Kidney tubule cell (primary cell): ENCODE measurements at regions not wholly inside any gene's neighbourhood (a gene's known extent, or its start where the extent isn't known, plus 50 kb on each side); places are given as distances from the start of the nearest gene placed in this dataset.
A peak's percentile ranks its signal among the peaks of the same experiment; 100 is the strongest.

ENCODE experiments used
- DNase-seq: peaks from one replicate; pipeline ENCODE4 v3.0.0-alpha.2; 2018; ENCODE audit warnings: low spot score

- peak; percentile 29 for DNase-seq
These were observed 113.0 kb downstream of the DTHD1 start for GRCh38 chr4:36394352-36394903.

DNA sequence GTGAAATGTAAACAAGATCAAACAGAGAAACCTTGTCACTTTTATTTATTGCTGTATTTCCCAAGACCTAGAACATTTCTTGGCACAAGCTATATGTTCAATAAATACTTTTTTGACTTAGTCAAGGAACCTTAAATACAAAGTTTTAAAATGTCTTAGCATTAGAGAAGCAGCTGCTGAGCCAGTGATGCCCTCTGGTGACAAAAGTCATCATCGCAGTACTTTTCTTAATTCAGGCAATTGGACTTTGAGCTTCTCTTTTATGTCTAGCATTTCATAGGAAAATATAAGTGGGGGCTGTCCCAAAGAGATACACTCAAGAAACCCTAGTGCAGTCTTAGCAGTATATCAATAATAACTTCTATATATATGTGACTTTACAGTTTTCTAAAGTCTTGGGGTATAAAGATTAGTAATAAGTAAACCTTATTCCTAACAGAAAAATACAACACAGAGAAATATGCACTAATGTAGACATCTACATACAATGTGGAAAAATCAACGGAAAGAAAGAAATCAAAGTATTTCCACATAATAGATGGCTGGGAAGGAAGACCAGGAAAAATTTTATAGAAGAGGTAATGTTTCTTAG lies 118.4 kb downstream of the DTHD1 start:
- peak; percentile 28 for DNase-seq

DNA sequence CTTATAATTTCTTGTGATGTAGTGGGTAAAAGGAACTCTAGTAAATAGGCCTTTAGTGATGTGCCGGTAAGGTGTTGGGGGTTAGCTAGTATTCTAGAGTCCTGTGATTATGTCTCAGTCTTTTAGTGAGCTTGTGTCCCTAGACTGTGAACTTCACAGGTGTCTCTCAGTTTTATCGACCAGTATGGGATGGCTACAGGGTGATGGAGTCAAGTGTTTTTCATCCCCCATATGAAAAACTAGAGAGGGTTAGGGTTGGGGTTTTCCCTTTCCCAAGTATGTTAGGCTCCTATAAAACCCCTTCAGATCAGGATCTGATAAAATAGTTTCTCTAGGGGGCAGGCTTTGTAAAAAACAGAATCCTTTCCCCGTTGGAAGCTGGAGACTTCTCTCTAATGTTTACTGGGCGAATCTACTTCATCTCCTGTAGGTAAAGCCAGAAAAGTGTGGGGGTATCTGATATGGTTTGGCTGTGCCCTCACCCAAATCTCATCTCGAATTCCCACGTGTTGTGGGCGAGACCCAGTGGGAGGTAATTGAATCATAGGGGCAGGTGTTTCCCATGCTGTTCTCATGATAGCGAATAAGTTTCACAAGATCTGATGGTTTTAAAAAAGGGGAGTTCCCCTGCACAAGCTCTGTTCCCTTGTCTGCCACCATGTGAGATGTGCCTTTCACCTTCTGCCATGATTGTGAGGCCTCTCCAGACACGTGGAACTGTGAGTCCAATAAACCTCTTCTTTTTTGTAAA lies 120.8 kb downstream of the DTHD1 start:
- DNase-seq = no peak

DNA sequence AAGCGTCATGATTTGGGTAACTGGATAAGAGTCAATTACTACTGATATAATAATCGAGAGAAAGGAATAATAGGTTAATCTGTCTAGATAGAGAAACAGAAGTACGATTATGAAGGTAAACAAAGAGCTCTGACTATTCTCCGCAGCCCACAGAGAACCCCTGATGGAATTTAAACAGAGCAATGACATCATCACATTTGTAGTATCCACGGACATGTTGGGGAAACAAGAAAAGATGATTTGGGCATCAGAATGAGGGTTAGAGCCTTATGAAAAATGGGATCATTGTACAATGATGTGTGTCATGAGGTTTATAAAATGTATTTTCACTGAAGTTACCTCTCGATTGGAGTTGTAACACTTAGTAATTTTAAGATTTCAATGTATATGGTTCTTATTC lies 129.9 kb downstream of the DTHD1 start:
- DNase-seq = no peak

- DNase-seq = peak; percentile 15
These were observed 132.8 kb downstream of the DTHD1 start for GRCh38 chr4:36414248-36414647.

DNA sequence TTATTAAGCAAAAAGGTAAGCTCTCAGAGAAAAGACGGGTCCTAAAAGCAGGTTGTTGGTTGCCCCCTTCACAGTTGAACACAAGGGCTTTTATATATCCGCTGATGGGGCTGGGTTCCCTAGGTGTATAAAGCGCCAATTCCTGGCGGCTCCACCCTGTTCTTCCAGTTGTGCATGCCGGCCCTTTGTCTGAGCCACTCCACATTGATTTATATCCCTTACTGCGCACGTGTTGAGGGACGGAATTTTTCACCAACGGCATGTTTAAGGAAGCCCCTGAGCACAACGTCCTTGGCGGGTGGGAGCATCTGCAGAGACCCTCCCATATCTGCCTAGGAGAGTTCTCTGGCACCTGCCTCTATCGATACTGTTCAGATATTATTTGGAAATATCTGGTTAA lies 135.7 kb downstream of the DTHD1 start:
- no peak for DNase-seq

DNA sequence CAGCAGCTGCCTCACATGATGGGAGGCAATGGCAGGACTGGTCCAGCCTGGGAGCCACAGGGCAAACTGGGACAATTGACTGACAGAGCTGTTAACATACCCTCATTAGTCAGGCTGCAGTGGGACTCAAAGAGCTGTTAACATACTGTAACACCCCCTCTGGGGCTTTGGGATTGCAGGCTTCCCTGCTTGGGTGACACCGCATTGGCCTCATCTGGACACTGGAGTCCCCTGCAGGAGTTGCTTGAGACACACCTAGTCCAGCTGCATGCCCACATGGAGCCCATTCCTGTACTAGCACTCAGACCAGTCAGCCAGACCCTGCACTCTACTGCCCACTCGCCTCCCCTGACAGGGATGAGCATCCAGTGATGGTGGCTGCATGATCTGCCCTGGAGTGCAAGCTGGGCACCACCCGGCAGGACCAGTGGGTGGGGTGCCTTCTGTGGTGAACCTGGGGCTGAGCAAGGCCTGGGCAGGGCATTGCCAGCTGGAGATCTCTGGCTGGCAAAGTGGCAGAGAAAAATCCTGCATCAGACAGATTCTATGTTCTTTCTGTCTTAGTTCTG lies 138.8 kb downstream of the DTHD1 start:
- DNase-seq = no peak

- no peak for DNase-seq
These were observed 141.2 kb downstream of the DTHD1 start for GRCh38 chr4:36422607-36423006.

DNA sequence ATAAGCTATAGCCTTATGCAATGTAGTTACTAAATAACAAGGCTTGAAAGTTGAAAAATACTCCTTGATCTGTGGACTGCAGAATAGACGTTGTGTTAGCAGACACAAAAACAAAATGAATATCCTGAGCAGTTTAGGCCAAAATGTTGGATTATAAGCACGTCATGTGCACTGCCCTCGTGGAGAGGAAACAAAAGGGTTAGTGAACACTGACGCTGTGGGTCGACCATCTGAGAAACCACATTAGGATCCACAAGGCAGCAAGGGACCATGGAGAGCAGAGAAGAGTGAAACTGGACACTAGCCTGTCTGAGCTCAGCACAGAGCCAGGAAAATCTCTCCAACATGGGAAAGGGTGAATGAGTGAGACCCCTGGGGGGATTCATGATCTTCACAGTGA lies 145.3 kb downstream of the DTHD1 start:
- no peak for DNase-seq

DNA sequence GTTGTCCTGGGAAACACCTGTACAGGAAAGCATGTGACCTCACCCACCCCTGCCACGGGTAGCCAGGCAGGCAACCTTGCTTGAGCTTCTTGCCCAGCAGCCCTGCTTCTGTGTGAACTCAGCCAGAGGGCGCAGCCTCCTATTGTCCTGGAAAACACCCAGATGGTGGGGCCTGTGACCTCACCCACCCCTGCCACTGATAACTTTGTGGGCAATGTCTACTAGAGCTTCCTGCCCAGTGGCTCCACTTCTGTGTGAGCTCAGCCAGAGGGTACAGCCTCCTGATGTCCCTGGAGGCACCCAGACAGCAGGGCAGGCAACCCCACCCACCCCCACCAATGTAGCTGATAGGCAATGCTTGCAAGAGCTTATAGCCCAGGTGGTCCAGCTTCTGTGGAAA lies 146.3 kb downstream of the DTHD1 start:
- no peak for DNase-seq

GRCh38 chr4:36432586-36432985 lies 151.2 kb downstream of the DTHD1 start:
- DNase-seq = no peak

GRCh38 chr4:36439556-36439955 lies 158.1 kb downstream of the DTHD1 start:
- no peak for DNase-seq

GRCh38 chr4:36445480-36445879 lies 164.1 kb downstream of the DTHD1 start:
- no peak for DNase-seq

DNA sequence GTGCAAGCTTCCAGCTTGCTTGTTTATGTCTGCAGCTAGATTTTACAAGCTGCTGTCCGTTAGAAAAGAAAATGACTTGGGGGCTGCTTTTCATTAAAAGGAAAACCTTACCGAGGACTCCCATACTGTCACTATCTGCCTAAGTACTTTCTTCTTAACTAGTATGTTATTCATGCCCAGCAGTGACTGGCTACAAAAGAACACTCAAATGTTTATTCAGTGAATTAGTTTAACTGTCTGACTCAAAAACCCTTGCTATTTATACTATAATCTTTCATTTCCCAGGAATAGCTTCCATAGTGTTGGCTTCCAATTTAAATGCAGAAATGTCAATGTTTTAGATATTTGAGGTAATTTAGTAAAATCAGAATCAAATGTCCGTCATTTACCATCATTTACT lies 164.9 kb downstream of the DTHD1 start:
- no peak for DNase-seq

- no peak for DNase-seq
These were observed 179.9 kb downstream of the DTHD1 start for GRCh38 chr4:36461344-36461743.

- no peak for DNase-seq
These were observed 186.3 kb downstream of the DTHD1 start for GRCh38 chr4:36467670-36468069.

DNA sequence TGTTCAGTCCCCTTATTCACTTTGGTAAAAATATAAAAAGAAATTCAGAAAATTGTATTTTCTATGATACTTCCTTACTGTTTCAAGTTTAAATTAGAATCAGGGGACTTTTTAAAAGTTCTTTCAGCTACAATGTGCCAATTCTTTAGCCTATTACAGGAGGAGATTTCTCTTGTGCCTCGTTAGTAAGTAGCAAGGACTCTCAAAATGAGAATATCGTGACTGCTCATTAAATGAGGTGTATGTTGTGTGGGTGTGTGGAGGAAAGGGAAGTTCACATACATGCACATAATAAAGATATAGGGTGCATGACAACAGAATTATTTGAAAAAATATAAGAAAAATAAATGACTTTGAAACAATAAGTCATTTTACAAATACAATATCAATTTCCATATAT lies 190.5 kb downstream of the DTHD1 start:
- no peak for DNase-seq

GRCh38 chr4:36476135-36476534 lies 194.7 kb downstream of the DTHD1 start:
- DNase-seq = no peak

- DNase-seq = no peak
These were observed 196.4 kb downstream of the DTHD1 start for GRCh38 chr4:36477861-36478260.

DNA sequence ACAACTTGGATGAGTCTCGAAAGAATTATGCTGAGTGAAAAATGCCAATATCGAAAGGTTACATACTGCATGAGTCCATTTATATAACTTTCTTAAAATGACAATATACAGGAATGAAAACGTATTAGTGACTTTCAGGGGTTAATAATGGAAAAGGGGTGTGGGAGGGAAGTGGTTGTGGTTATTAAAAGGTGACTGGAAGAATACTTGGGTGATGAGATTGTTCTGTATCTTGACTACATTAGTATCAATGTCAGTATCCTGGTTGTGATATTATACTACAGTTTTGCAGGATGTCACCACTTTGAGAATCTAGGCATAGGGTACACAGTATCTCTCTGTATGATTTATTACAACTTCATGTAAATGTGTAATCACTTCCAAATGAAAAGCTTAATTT lies 204.5 kb downstream of the DTHD1 start:
- DNase-seq = no peak

DNA sequence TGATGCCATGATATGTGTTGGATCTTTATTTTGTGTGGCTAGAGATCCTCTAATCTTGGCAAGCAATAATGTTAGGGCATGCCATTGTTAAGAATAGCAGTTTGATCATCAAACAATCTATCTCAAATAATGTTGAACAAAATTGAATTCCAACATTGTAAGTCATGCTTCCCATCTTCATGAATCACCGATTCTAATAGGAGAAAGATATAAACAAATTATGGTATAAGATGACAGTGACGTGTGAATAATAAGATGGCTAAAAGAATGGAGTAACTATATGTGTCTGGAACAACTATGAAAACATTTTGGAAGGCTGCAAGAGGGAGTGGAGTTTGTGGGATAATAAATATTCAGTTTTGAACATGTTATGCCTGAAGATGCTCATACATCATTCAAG lies 208.4 kb downstream of the DTHD1 start:
- no peak for DNase-seq

GRCh38 chr4:36492041-36492440 lies 210.6 kb downstream of the DTHD1 start:
- DNase-seq = no peak

GRCh38 chr4:36492590-36492989 lies 211.2 kb downstream of the DTHD1 start:
- DNase-seq = no peak
